HCT116 (cell line): ENCODE measurements at regions not wholly inside any gene's neighbourhood (a gene's known extent, or its start where the extent isn't known, plus 50 kb on each side); places are given as distances from the start of the nearest gene placed in this dataset.

Experiments used
- ATAC-seq: fragments of 200-7000 bp; cut with Tn5 transposase; 2 replicates; pipeline ENCODE4 v1.9.1; 2020; ENCODE audit warnings: mild to moderate bottlenecking, moderate library complexity
- BruUV-seq: library from RNA; stranded (reverse); fragments of 400-500 nt; replicated peaks from 2 replicates; lab custom pipeline; 2021; lab: Mats Ljungman, UMichigan
- CTCF ChIA-PET: fragments of 300-600 bp; sonication (Branson Sonifier 250); formaldehyde crosslinking; loops from one replicate; lab custom pipeline; 2021; ENCODE audit warnings: antibody characterized with exemption; lab: Charles Lee
- POLR2A ChIA-PET: fragments of 300-600, 350-600 bp; sonication (Branson Sonifier 250); formaldehyde crosslinking; loops from one replicate; lab custom pipeline; 2021; ENCODE audit warnings: antibody characterized with exemption; lab: Charles Lee
- RAD21 ChIA-PET, 2 experiments: fragments of 300-600 bp; sonication (Branson Sonifier 250); formaldehyde crosslinking; loops; one replicate each; lab custom pipeline; 2023; ENCODE audit warnings: low total read pairs in 2 of 2; ENCODE audit not compliant: uncharacterized antibody in 2 of 2, unreplicated experiment in 2 of 2, low non-redundant PET in 1 of 2; lab: Charles Lee
- DNase-seq: peaks from one replicate; pipeline ENCODE4 v3.0.0-alpha.2; 2010; ENCODE audit warnings: low read depth, low spot score
- H2AFZ ChIP-seq: fragments of 200-600 bp; shearing (Covaris generic), sonication (generic); 2 replicates; pipeline ENCODE4 v1.6.1; 2017; ENCODE audit warnings: low read depth, mixed run types, mixed read lengths, antibody characterized with exemption, low read length; ENCODE audit not compliant: poor library complexity, severe bottlenecking
- H3K27ac ChIP-seq: 2 replicates; pipeline ENCODE4 v1.5.1; 2012; ENCODE audit warnings: low read depth, low read length
- H3K27me3 ChIP-seq: fragments of 200-600 bp; sonication (generic); 2 replicates; pipeline ENCODE4 v1.6.1; 2016; ENCODE audit warnings: mixed run types, low read length, mixed read lengths; ENCODE audit not compliant: insufficient read depth
- H3K36me3 ChIP-seq, 2 experiments: fragments of 200-500 bp in 1 of 2; fragments of 200-600 bp in 1 of 2; sonication (Bioruptor generic) in 1 of 2; sonication (generic) in 1 of 2; 2 replicates each; pipeline versions ENCODE4 v1.5.1 to v1.6.1; 2014 to 2016; ENCODE audit warnings: low read length in 2 of 2, inconsistent platforms in 1 of 2, mixed read lengths in 1 of 2, mixed run types in 1 of 2; ENCODE audit not compliant: insufficient read depth in 2 of 2, control insufficient read depth in 1 of 2
- H3K4me1 ChIP-seq, 2 experiments: fragments of 200-600 bp in 1 of 2; sonication (generic) in 1 of 2; 2 replicates each; pipeline versions ENCODE4 v1.5.1 to v1.6.1; 2012 to 2017; ENCODE audit warnings: low read length in 2 of 2, inconsistent platforms in 1 of 2, mild to moderate bottlenecking in 1 of 2, mixed read lengths in 1 of 2, mixed run types in 1 of 2, moderate library complexity in 1 of 2; ENCODE audit not compliant: insufficient read depth in 2 of 2, control insufficient read depth in 1 of 2
- H3K4me2 ChIP-seq: fragments of 200-600 bp; sonication (generic); 2 replicates; pipeline ENCODE4 v1.6.1; 2017; ENCODE audit warnings: mixed run types, low read length, mixed read lengths
- H3K4me3 ChIP-seq, 2 experiments: fragments of 200-600 bp in 1 of 2; sonication (generic) in 1 of 2; replicated peaks in 1 of 2; 2 replicates each; pipeline ENCODE4 v1.5.1; 2011 to 2016; ENCODE audit warnings: low read length in 2 of 2, control low read depth in 1 of 2, low read depth in 1 of 2, mild to moderate bottlenecking in 1 of 2, mixed read lengths in 1 of 2, mixed run types in 1 of 2
- H3K79me2 ChIP-seq: fragments of 200-600 bp; sonication (generic); 2 replicates; pipeline ENCODE4 v1.6.1; 2017; ENCODE audit warnings: mild to moderate bottlenecking, mixed run types, low read length, moderate library complexity, mixed read lengths; ENCODE audit not compliant: insufficient read depth
- H3K9ac ChIP-seq: fragments of 200-600 bp; sonication (generic); 2 replicates; pipeline ENCODE4 v1.6.1; 2016; ENCODE audit warnings: low read length, mixed read lengths
- H3K9me2 ChIP-seq: fragments of 200-600 bp; sonication (generic), shearing (Covaris generic); 2 replicates; pipeline ENCODE4 v1.6.1; 2017; ENCODE audit warnings: mixed run types, mild to moderate bottlenecking, moderate library complexity; ENCODE audit not compliant: insufficient read depth
- H3K9me3 ChIP-seq, 2 experiments: fragments of 200-500 bp in 1 of 2; fragments of 200-600 bp in 1 of 2; sonication (Bioruptor generic) in 1 of 2; sonication (generic) in 1 of 2; 2 replicates each; pipeline ENCODE4 v1.6.1; 2014 to 2017; ENCODE audit warnings: low read length in 2 of 2, mixed read lengths in 2 of 2, inconsistent platforms in 1 of 2, low read depth in 1 of 2, mild to moderate bottlenecking in 1 of 2, mixed run types in 1 of 2, moderate library complexity in 1 of 2; ENCODE audit not compliant: control insufficient read depth in 1 of 2, insufficient read depth in 1 of 2
- H4K20me1 ChIP-seq: fragments of 200-600 bp; sonication (generic), shearing (Covaris generic); 2 replicates; pipeline ENCODE4 v1.6.1; 2017; ENCODE audit warnings: mixed run types, mild to moderate bottlenecking, moderate library complexity; ENCODE audit not compliant: insufficient read depth
- EZH2phosphoT487 ChIP-seq: fragments of 200-600 bp; IDR thresholded peaks from 2 replicates; pipeline ENCODE4 v1.6.1; 2018; ENCODE audit warnings: antibody characterized with exemption, borderline replicate concordance
- FOSL1 ChIP-seq: IDR thresholded peaks from 2 replicates; pipeline ENCODE4 v1.6.1; 2012; ENCODE audit warnings: low read depth
- JUND ChIP-seq: IDR thresholded peaks from 2 replicates; pipeline ENCODE4 v1.6.1; 2012
- POLR2AphosphoS5 ChIP-seq: IDR thresholded peaks from 2 replicates; pipeline ENCODE4 v1.6.1; 2011; ENCODE audit warnings: mild to moderate bottlenecking, low read depth, low read length, moderate library complexity
- YY1 ChIP-seq: IDR thresholded peaks from 2 replicates; pipeline ENCODE4 v1.6.1; 2011; ENCODE audit warnings: low read length, low read depth, moderate library complexity, mild to moderate bottlenecking; ENCODE audit not compliant: insufficient replicate concordance; ENCODE audit errors: extremely low read depth
- intact Hi-C: fragments of 100-400 bp; cut with micrococcal nuclease; formaldehyde crosslinking; loops from 2 replicates; pipeline ENCODE4 v1.10.0; 2022

- H4K20me1 ChIP-seq: no peaks in the 10 kb centered on the region
- no peak for TF ChIP-seq YY1
- no peak for TF ChIP-seq JUND
- TF ChIP-seq POLR2AphosphoS5: no peak
- TF ChIP-seq EZH2phosphoT487: no peak
- no peak overlapping the region for H3K4me2 ChIP-seq
- no peaks in the 10 kb centered on the region for H3K36me3 ChIP-seq
- H3K9ac ChIP-seq: no peak overlapping the region
- no peaks in the 10 kb centered on the region for H3K9me2 ChIP-seq
- H3K4me1 ChIP-seq: no peaks in the 10 kb centered on the region
- intact Hi-C loops: no loop called here
- no peak overlapping the region for H3K4me3 ChIP-seq
- RAD21 ChIA-PET: no interaction called here
- no peak for ATAC-seq
- H3K27ac ChIP-seq: no peak overlapping the region
- H3K9me3 ChIP-seq: no peaks in the 10 kb centered on the region
- no peak for DNase-seq
- H3K79me2 ChIP-seq: no peaks in the 10 kb centered on the region
- BruUV-seq: no TSS peak
- CTCF ChIA-PET: no interaction called here
- no peaks in the 10 kb centered on the region for H3K27me3 ChIP-seq
- POLR2A ChIA-PET: no interaction called here
- no peak overlapping the region for H2AFZ ChIP-seq
Measured at GRCh38 chr1:187718527-187718926, 889.8 kb downstream of the PLA2G4A start.

GRCh38 chr1:187721216-187721615 lies 892.5 kb downstream of the PLA2G4A start:
- ChIA-PET POLR2A (no interaction called here), RAD21 (no interaction called here), CTCF (no interaction called here)
- TF ChIP-seq FOSL1: no peak
- no peak overlapping the region for H2AFZ ChIP-seq
- H3K27ac ChIP-seq: no peak overlapping the region
- H3K4me2 ChIP-seq: no peak overlapping the region
- no peaks in the 10 kb centered on the region for H3K79me2 ChIP-seq
- BruUV-seq: no TSS peak
- H3K9me2 ChIP-seq: no peaks in the 10 kb centered on the region; the same call in 1 of the 2 replicates
- H3K4me3 ChIP-seq: no peak overlapping the region
- intact Hi-C loops: no loop called here
- no peaks in the 10 kb centered on the region for H3K4me1 ChIP-seq
- H3K9me3 ChIP-seq: no peaks in the 10 kb centered on the region
- no peak overlapping the region for H3K9ac ChIP-seq
- no peaks in the 10 kb centered on the region for H3K36me3 ChIP-seq
- ATAC-seq: no peak
- no peaks in the 10 kb centered on the region for H4K20me1 ChIP-seq
- DNase-seq: no peak
- no peaks in the 10 kb centered on the region for H3K27me3 ChIP-seq
